ENCODE measurements at regions not wholly inside any gene's neighbourhood (a gene's known extent, or its start where the extent isn't known, plus 50 kb on each side); places are given as distances from the start of the nearest gene placed in this dataset.

DNA sequence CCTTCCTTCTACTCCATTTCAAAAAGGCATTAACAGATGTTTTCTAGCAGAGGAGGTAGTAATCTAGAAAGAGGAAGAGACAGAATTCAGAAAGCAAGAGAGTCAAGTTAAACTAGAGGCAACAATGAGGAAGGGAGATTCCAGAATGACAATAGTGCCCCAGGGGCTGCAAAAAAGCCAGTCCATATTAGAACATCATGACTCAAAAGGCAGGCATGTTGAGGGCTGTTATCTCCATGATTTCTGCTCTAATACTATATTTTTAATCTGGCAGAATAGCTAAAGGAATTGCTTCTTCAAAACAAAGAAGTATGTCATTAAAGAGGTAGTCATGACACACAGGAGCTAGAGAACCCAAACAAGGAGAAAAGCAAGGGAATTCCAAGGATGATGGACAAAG lies 599.6 kb downstream of the INHBA start:
- no peak for DNase-seq (ENCODE audit: low read depth in 2 of 2)

DNA sequence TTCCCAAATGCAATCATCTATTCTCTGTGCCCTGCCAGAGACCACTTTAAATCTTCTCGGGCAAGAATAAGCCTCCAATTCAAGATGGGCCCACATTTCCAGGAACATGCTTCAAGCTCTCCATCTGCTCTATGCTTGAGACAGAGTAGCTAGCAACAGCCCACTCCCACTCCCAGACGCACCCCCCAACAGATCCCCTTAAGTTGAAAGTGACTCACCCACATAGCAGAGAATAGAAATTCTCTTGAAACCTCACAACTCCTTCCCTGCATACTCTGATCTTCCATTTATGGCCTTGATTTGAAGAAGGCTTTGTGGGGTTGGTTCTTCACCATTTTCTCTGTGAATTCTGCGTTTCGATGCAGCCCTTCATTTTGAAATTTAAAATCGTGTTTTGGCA lies 604.0 kb downstream of the INHBA start:
- no peak for DNase-seq (ENCODE audit: low read depth in 2 of 2)

DNA sequence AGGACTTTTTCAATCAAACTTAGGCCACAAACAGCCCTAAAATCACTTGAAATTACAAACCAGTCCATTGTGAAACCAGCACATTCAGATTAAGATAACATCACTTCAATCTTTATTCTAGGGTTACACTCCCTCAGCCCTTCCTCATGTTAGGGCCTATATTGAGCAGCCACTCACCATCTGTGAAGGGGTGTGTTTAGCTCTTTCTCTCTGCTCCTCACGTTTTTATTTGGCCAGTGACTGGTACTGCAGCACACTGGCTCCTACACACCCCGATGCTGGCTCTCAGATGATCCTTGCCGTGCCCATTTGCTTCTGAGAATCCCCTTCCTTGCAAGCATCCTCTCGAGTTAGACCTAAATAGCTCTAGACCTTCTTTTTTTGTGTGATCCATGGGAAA lies 604.5 kb downstream of the INHBA start:
- DNase-seq (ENCODE audit: low read depth in 2 of 2): no peak

- peak; percentile 77 to 80 for DNase-seq (ENCODE audit: low read depth in 2 of 2)
Observed at GRCh38 chr7:41097501-41097900, 605.4 kb downstream of the INHBA start.

DNA sequence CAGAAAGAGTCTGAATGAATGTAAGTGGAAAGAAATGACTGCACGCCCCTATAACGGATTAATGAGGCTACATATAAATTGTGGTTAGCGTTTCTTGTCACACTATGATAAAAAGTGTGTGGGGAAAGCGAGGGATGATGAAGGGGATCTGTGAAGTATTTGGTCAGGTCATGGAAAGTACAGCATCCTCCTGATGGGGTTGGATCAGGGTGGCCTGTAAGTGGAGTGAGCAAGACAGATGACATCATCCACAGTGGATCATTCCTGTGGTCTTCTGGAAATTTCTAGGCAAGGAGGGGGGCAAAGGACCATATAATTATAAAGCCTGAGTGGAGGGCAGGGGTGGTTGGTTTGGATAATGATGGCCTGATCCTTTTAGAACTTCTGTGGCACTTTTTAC lies 606.0 kb downstream of the INHBA start:
- peak; percentile 92 for DNase-seq (ENCODE audit: low read depth in 2 of 2)

DNA sequence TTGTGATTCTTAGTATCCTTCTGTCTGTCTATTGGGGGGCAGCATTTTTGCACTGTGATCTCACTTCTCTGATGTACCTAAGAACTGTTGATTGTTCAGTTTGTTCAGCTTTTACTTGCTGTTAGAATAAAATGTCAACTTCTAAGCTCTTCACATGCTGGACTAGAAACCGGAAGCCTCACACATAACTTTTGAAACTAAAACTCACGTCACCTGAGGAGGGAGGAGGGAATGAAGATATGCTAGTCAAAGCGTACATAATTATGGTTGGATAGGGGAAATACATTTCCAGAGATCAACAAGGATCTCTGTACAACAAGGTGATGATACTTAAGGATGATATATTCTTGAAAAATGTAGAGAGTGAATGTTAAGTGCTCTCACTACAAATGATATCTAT lies 609.7 kb downstream of the INHBA start:
- DNase-seq (ENCODE audit: low read depth in 2 of 2): no peak

- DNase-seq (ENCODE audit: low read depth in 2 of 2): peak; percentile 55 to 56
Observed at GRCh38 chr7:41085244-41085643, 617.6 kb downstream of the INHBA start.

DNA sequence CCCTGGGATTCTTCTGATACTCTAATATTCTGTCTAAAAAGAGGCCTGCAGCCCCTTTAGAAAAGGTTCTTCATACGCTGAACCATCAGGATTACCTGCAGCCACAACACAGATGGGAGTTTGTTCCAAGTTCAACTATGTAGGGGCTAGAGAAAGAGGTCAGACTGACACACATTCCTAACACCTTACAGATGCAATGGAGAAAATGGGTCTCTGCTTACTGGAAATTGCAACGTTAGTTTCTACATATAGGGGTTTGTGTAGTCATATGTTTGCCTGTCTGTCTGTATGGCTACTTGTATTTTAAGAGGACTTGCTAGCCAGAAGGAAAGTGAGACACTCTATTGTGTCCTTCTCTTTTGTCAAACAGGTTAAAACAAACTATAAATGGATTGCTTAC lies 618.5 kb downstream of the INHBA start:
- DNase-seq (ENCODE audit: low read depth in 2 of 2): no peak

DNA sequence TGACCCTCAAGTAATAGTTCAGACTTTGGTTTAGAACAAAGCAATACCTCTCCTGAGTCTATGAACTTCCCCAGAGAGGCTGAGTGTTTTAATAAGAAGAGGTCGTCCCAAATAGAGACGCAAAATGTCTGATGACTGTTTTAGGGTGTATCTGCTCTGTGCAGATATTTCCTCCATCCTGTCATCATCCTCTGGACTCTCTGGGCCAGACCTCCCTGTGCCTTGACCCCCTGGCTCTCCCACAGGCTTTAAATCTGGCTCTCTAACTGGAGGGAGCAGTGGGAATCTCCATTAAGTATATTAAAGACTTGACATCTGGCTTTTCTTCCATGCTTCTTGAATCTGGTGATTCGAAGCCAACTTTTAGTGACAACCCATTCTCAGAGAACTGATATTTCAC lies 633.3 kb downstream of the INHBA start:
- DNase-seq (ENCODE audit: low read depth in 2 of 2): no peak

- DNase-seq (ENCODE audit: low read depth in 2 of 2): no peak
Observed at GRCh38 chr7:41067576-41067975, 635.3 kb downstream of the INHBA start.

DNA sequence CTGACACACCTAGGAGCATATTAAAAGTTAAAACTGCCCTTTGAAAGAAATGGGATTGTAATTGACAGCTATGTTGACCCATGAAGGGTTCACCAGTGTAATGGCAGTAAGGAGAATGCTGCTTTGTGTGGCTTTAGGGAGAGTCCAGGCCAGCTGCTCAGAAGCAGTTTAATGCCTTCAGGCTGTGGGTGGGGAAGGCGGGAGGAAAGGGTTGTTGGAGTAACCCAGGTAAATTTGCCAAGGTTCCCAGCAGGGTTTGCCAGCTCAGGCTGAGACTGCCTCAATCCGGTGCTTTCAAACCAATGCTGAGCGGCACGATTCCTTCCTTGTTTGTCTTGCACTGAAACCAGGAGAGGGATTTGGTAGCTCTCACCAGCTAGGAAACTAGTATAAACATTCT lies 637.2 kb downstream of the INHBA start:
- DNase-seq (ENCODE audit: low read depth in 2 of 2): no peak

GRCh38 chr7:41063116-41063515 lies 639.8 kb downstream of the INHBA start:
- no peak for DNase-seq (ENCODE audit: low read depth in 2 of 2)

- DNase-seq (ENCODE audit: low read depth in 2 of 2): no peak
Observed at GRCh38 chr7:41060796-41061195, 642.1 kb downstream of the INHBA start.

- no peak for DNase-seq (ENCODE audit: low read depth in 2 of 2)
Observed at GRCh38 chr7:41059796-41060195, 643.1 kb downstream of the INHBA start.

DNA sequence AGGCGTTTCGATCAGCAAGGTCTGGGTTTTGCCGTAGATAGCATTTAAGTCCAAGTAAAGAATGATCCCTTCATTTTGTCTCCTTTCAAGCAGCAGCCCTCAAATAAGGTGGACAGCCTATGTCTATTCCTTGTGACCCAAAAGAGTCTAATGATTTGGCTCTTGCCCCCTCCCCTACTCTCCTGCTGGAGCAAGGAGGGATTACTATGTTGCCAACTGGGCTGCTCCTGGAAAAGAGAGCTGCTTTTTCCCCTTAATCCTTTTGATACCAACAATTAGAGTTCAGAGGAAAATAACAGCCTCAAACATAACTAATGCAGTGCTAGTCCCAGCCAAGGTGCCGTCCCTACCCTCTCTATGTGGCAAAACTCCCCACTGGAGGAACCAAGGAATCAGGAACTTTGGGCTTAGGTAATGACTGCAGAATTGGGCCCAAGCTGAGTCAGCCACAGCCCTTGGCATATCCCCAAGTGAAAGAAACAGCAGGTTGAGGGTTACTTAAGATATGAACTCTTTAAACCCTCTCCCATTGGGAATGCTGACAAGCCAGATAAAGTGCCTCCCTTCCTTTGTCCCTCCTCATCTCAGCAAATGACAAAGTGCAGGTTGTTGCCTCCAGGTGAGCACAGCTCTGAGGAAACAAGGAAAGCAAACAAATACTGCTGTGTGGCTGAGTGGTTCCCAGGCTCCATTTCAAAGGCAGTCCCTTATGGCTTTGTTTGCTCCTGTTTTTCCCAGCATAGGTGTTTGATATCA lies 643.7 kb downstream of the INHBA start:
- DNase-seq (ENCODE audit: low read depth in 2 of 2): no peak

GRCh38 chr7:41054960-41055661 lies 647.8 kb downstream of the INHBA start:
- DNase-seq (ENCODE audit: low read depth in 2 of 2): no peak

GRCh38 chr7:41053820-41054219 lies 649.1 kb downstream of the INHBA start:
- peak; percentile 60 to 62 for DNase-seq (ENCODE audit: low read depth in 2 of 2)

- DNase-seq (ENCODE audit: low read depth in 2 of 2): no peak
Observed at GRCh38 chr7:41052736-41053135, 650.2 kb downstream of the INHBA start.

DNA sequence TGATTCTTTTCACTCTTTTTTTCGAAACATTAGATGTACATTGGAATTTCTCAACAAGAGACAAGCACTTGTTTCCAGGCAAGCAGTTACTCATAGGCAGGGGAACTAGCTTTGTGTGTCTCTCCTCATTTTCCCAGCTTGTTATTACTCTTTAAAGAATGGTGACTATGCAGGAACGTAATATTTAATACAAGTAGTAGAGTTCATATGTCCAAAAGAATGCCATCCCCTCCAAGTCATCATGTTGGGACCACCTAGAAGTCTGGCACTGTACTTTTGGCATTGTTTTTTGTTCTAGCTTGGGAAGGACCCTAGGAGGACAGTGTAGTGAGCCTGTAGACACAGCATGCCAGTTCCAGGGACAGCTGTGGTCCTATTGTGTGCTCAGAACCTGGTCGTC lies 650.7 kb downstream of the INHBA start:
- no peak for DNase-seq (ENCODE audit: low read depth in 2 of 2)

DNA sequence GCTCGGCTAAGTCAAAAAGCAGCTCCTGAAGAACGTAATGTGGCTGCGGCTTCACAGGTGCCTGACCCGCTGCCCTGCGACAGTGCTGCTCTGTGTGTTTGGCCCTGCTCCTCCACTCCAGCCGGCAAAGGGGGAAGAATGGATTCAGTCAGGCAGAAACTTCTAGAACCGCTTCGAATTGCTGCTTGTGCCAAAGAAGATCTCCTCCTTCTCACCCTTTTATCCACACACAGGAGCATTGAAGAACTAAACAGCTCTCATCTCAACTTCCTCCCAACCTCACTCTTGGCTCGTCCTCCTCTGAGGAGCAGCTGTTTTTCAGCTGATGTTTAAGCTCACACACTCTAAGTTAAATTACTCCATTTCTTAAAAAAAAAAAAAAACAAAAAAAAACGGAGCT lies 651.4 kb downstream of the INHBA start:
- no peak for DNase-seq (ENCODE audit: low read depth in 2 of 2)

DNA sequence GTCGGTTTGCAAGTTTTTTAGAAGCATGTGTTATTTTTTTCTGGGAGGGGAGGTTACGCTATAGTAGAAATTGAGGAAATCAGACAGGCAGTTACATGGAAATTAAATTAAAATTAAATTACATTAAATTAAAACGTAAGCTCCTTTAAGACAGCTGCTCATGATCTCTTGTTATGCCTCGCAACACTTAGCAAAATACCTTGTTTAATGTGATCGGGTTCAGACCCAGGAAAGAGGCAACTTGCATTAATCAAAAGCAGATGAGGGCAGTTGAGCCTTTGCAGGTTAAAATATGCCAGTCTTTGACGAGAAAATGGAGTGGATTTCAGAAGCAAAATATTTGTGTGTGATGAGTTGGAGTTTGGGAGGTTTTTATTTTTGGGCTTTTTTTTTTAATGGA lies 651.8 kb downstream of the INHBA start:
- no peak for DNase-seq (ENCODE audit: low read depth in 2 of 2)

DNA sequence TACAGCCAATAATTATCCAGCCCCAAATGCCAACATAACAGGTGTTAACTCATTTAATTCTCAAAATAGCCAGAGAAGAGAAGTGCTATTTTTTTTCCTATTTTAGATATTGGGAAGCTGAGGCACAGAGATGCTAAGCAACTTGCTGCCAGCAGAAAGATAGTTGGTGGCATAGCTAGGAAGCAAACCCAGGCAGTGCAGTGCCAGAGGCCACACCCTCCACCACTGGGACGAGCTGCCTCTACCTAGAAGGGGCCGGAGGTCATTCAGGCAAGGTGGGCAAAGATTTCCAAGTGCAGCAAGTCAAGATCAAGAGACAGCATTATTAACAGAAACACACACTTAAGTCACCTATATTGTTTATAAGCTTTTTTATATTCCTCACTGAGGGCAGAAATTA lies 654.1 kb downstream of the INHBA start:
- no peak for DNase-seq (ENCODE audit: low read depth in 2 of 2)

DNA sequence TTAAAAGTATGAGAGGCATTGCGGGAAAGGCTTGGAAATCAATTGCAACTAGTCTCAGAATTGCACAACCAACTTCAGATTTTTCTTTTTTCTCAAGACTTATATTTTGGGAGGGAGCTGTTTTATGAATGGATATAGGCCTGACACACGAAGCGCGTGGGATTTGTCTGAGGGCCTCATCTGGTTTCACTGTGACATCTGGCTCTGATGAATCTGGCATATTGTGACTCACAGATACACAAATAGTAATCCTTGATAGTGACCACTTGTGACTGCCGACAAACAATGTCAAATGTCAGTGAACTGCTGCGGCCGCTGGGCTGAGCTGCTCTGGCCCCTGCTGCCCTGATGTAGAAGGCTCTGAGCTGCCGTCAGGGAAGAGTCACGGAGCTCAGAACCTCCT lies 655.1 kb downstream of the INHBA start:
- no peak for DNase-seq (ENCODE audit: low read depth in 2 of 2)

DNA sequence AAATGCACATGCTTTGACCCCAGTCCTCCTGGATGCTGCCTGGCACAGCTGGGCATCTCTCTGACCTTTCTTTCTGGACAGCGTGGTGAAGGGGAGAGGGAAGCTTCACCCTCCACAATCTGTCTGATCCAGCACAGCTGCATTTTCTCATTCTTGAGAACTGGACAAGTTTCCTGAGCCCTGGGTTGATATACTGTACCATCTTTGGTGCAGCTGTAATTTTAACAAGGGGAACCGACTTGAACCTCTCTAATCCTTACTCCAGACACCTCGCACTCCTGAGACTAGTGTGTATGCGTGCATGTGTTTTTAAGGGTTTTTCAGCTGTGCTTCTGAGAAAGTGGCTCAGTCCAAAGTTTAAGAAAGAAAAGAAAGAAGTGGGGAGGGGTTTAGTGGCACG lies 655.7 kb downstream of the INHBA start:
- no peak for DNase-seq (ENCODE audit: low read depth in 2 of 2)

All from fibroblast of skin of left quadriceps (primary cell).